ENCODE measurements at regions not wholly inside any gene's neighbourhood (a gene's known extent, or its start where the extent isn't known, plus 50 kb on each side); places are given as distances from the start of the nearest gene placed in this dataset.
"Not testable (repeated sequence)": the region's sequence is repeated elsewhere in the genome, so short reads cannot be mapped to it uniquely, and the experiment has no call there.

- DNase-seq (ENCODE audit: low read depth) = no peak
Measured at GRCh38 chr4:164212134-164212533, 541.8 kb upstream of the SMIM31 start.

DNA sequence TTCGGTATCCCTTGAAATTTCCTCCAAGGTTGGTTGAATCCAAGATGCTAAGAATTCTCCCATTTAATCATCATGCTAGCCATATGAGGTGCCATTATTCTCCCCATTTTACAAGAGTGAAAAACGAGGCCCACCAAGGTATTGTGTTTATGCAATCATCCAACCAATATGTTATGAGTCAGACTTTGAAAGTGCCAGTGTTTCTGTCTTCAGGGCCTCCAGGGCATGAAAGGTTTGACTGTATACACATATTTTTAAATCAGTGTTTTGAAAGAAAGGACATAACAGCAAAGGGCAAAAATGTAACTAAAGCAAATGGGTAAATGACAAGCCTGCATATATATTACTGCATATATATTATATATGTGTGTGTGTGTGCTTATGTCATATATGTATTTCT, 541.2 kb upstream of the SMIM31 start:
- DNase-seq (ENCODE audit: low read depth) = no peak

DNA sequence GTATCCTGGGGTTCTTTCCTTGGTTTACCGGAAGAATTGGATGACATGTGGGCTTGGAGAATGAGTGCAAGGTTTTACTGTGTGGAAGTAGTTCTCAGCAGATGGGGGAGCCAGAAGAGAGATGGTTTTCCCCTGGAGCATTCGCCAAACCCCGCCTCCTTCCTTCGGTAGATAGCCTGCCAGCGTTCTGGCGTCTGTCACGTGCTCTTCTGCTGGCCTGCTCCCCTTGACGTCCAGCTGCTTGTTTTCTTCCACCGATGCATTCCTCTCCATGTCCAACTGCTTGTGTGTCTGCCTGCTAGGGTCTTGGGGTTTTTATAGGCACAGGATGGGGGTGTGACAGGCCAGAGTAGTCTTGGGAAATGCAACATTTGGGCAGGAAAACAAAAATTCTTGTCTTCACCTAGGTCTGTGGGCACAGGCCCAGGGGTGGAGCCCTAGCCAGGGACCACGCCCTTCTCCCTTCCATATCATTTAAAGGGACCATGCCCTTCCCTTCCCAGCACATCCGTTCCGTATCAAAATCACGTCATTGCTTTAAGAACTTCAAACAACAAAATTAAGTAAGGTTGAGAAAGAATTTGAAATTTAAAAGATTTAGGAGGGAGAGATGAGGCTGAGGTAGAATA, 538.7 kb upstream of the SMIM31 start:
- no peak for DNase-seq (ENCODE audit: low read depth)

GRCh38 chr4:164221631-164222030, 532.3 kb upstream of the SMIM31 start:
- no peak for DNase-seq (ENCODE audit: low read depth)

GRCh38 chr4:164224871-164225270, 529.1 kb upstream of the SMIM31 start:
- DNase-seq (ENCODE audit: low read depth) = no peak

DNA sequence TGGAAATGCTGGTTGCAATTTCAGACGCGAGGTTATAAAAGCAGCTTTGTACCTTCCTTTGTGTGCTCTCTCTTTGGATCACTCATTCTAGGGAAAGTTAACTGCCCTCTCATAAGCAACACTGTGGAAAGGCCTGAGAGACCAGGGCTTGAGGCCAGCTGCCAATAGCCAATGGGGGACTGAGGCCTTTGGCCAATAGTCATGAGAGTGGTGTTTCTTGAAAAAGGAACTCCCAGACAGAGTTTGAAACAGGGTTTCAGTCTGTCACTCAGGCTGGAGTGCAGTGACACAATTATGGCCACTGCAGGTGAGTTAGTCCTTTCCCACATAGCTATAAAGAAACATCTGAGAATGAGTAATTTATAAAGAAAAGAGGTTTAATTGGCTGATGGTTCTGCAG, 524.7 kb upstream of the SMIM31 start:
- no peak for DNase-seq (ENCODE audit: low read depth)

GRCh38 chr4:164239433-164239832, 514.5 kb upstream of the SMIM31 start:
- DNase-seq (ENCODE audit: low read depth) = no peak

DNA sequence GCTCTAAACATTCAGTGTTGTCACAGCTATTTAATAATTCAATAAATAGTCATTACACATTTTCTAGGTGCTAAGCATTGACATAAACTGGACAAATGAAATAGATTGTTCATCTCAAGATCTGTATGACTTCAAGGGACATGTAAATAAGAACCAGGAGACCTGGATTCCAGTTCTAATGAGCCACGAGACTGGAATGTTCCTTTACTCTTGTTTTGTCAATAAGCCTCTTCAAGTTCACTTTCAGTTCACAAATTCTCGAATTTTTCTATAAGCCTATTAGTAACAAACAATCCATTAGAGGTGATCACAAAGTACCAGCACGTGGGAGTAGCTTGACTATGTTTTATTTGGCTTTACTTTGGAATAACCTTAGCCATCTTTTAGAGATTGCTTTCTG, 514.0 kb upstream of the SMIM31 start:
- no peak for DNase-seq (ENCODE audit: low read depth)

DNA sequence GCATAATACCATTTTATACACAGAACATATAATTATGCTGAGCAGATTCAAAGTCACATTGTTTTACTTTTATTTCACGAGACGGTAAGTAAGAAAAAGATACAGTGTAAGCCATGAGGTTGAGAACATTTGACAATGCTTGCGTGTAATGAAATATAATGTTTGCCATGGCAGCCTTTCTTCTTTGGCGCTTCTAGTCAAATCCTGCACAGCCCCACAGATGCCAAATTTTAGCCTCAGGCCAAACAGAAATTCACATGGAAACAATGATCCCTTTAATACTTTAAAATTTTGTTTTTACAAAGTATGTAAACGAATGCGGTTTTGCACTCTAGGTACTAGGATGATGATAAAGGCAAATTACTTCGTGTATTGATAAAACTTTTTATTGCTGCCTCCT, 502.7 kb upstream of the SMIM31 start:
- DNase-seq (ENCODE audit: low read depth) = no peak

DNA sequence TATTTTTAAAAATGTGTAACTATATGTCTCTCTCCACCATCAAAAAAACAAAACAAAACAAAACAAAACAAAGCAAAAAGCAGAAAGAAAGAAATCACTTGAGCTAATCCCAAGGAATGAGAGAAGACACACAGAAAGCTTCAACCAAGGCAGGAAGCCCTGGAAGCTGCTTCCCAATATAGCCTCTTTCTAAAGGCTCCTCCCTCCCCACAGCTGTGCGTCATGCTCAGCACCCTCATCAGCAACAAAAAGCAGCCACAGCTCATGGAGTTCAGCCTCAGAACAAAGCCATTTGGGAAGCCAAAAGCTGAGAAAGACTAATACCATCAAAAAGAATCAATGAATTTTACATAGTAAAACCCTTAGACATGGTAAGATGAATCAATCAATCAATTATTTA, 501.6 kb upstream of the SMIM31 start:
- no peak for DNase-seq (ENCODE audit: low read depth)

- no peak for DNase-seq (ENCODE audit: low read depth)
Measured at GRCh38 chr4:164261831-164262230, 492.1 kb upstream of the SMIM31 start.

DNA sequence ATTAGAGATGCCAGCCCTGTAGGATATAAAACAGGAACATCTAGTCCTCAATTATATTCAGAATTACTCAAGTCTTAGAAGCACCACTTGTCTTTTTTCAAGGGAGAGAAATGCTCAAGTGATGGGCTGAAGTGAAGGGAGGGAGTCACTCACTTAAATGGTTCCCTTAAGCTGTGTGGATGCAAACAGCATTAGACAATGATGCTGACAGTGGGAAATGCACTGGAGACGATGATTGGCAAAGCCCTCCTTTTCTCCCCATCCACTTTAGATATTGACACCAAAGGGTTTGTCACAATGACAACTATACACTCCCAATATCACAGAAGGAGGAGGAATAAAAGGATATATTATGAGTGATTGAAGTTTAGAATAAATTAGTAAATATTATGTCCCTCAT, 491.4 kb upstream of the SMIM31 start:
- not testable (repeated sequence) for DNase-seq (ENCODE audit: low read depth)

DNA sequence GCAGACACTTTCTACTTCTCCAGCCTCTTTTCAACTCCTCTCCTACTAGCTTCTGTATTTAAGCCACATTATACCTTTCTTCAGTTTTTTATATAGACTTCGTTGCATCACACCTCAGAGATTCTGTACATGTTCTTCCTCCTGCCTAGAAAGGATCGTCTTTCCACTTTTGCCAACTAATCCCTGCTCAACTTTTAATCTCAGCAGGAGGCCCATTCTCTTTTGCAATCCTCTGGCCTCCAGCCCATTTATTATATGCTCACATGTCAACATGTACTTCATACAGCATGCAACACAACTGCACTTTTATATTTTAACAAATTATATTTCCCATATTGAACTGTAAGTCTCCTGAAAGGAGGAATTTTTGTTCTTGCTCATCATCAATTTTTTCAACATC, 476.5 kb upstream of the SMIM31 start:
- DNase-seq (ENCODE audit: low read depth) = not testable (repeated sequence)

- no peak for DNase-seq (ENCODE audit: low read depth)
Measured at GRCh38 chr4:164287173-164287572, 466.8 kb upstream of the SMIM31 start.

DNA sequence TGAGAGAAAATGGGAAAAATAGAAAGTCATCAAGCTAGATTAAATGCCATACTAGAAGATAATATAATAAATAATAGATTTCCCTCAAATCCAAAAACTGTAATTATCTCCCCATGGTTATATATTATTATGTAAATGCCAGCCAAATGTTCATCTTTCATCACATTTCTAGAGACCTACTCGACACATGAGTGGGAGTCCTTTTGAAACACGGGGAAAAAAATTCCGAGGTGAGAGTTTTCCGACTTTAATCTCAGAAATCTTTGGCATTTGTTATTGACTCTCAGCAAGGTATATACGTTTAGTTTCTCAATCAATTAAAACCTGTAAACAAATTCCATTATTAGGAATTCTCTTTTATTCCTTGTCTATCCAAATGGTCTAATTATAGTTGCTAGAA, 465.4 kb upstream of the SMIM31 start:
- DNase-seq (ENCODE audit: low read depth) = no peak

GRCh38 chr4:164293203-164293602, 460.7 kb upstream of the SMIM31 start:
- DNase-seq (ENCODE audit: low read depth) = no peak

GRCh38 chr4:164293743-164294142, 460.2 kb upstream of the SMIM31 start:
- DNase-seq (ENCODE audit: low read depth) = no peak

DNA sequence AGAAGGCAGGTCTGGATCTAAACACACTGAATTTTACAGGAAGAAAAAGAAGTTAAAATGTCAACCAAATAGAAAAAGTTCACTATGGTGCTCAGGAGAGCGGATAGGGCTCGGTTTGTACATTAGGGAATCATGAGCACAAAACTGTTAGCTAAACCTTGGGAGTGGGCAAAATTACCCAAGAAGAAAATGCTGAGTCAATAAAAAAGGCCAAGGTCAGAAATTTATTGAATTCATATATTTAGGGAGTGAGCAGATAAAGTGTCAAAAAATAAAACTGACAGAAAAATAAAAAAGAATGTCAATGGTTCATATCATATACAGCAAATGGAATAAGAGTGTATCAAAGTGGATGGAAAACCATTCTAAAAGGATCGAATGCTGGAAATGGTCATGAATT, 452.5 kb upstream of the SMIM31 start:
- DNase-seq (ENCODE audit: low read depth) = no peak

DNA sequence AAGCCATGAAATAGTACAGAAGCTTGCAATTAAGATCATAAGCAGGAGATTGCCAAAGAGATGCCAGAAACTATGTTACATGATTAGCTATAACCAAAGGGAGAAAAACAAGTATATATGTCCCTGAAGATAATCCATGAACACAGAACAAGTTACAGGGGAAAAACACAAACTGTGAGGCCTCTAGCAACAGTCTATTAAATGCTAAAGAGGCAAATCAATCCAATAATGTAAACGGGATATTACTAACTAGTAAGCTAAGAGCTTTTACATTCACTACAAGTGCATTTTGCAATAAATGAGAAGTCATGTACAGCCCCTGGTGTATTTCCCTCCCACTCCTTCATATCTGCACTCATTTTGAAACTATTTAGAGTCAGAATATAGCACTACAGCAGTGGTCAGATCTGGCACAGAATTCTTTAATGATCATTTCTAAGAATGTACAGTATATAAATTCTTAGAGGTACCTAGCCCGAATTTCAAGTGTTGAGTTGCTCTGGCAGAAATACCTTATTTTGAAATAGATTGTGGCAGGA, 449.8 kb upstream of the SMIM31 start:
- DNase-seq (ENCODE audit: low read depth) = no peak

GRCh38 chr4:164304861-164305260, 449.1 kb upstream of the SMIM31 start:
- DNase-seq (ENCODE audit: low read depth) = no peak

DNA sequence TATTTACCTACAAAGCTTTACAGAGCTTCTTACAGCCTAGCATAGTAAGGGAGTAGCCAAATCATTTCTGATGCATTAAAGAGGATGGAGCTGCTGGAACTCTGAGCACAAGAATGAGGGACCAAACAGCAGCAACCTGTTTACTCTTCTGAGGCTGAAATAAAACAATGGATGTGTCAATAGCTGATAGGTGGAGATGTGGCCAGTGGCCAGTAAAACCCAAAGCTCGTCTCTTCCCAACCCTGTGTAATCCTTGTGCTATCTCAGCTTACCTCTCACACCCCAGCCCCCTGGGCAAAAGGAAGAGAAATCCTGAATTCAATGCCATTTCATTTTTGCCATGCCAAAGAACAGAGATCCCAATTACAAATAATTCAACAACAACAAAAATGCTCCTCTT, 446.7 kb upstream of the SMIM31 start:
- no peak for DNase-seq (ENCODE audit: low read depth)

- DNase-seq (ENCODE audit: low read depth) = no peak
Measured at GRCh38 chr4:164312671-164313070, 441.3 kb upstream of the SMIM31 start.

DNA sequence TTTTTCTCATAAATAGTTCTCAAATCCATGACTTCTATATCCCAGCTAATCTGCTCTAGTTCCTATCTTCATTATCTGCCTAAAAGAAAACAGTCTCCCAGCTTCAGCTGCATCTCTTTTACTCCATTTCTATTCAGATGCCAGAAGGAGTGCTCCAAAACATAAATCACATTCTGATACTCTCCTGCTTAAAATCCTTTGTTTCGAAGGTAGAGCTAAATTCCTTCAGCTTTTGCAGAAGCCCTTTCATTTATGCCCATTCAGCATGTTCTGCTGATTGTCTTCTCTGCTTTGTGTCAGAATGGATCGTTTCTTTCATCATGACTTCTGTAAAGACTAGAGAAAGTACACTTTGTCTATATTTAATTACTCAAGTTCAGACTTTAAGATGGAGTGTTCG, 440.1 kb upstream of the SMIM31 start:
- DNase-seq (ENCODE audit: low read depth) = no peak

DNA sequence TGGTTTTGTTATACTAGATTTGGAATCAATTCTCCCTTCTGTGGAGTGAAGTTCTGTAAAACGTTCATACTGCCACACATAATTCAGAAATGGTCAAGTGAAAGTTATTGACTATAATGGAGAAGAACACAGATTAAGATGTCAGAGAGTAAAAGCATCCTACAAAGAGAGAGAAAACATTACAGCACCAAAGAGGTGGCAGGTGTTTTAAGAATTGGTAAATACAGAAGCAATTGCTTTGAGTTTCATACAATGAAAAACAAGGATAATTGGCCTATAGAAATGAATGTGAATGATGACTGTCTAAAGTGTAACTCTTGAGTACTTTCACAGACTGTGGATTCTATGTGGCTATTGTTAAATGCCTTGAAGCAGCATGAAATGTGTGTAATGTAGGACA, 435.6 kb upstream of the SMIM31 start:
- DNase-seq (ENCODE audit: low read depth) = no peak

DNA sequence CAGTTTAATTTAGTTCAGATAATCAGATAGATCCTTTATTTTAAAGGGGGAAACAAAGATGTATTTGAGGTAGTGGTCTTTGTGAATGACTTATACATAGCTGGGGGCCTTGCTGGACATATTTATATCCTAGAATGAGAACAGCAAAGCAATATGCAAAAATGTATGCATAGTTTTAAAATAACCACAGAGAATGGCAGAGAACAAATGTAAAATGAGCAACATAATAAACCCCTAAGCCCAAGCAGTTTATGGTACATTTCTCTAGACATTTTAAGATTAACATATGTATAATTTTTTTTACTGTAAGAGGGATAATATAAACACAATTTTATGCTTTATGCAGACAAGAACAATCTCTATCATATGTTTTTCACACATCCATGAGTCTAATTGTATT, 434.2 kb upstream of the SMIM31 start:
- no peak for DNase-seq (ENCODE audit: low read depth)

Data from GM04503 (cell line).